Naive thymus-derived CD4-positive, alpha-beta T cell (primary cell): ENCODE measurements at regions not wholly inside any gene's neighbourhood (a gene's known extent, or its start where the extent isn't known, plus 50 kb on each side); places are given as distances from the start of the nearest gene placed in this dataset.
"Not testable (repeated sequence)": the region's sequence is repeated elsewhere in the genome, so short reads cannot be mapped to it uniquely, and the experiment has no call there.

Experiments
- ATAC-seq: fragments of 150-1000 bp; cut with Tn5 transposase; 2 replicates; pipeline ENCODE4 v1.10.0; 2021; ENCODE audit warnings: mild to moderate bottlenecking, moderate library complexity
- CTCF ChIA-PET: fragments of 350-600 bp; sonication (Branson Sonifier 250); formaldehyde crosslinking; loops from one replicate; lab custom pipeline; 2021; ENCODE audit warnings: antibody characterized with exemption; lab: Charles Lee
- POLR2A ChIA-PET: fragments of 350-600 bp; sonication (Branson Sonifier 250); formaldehyde crosslinking; loops from one replicate; lab custom pipeline; 2021; ENCODE audit warnings: antibody characterized with exemption, inconsistent platforms; lab: Charles Lee
- DNase-seq, 9 donors: peaks; one replicate each; pipeline versions ENCODE4 v3.0.0 to v3.0.0-alpha.2; 2020 to 2022; ENCODE audit warnings: mixed read lengths in 1 of 9
- H3K27ac ChIP-seq: one replicate; pipeline ENCODE4 v1.7.0; 2013; ENCODE audit warnings: mild to moderate bottlenecking, low read depth, low read length, moderate library complexity
- H3K27me3 ChIP-seq, 2 donors: one replicate each; pipeline ENCODE4 v1.7.0; 2013; ENCODE audit warnings: low read length in 2 of 2, mild to moderate bottlenecking in 2 of 2, moderate library complexity in 2 of 2; ENCODE audit not compliant: control insufficient read depth in 2 of 2, insufficient read depth in 2 of 2
- H3K36me3 ChIP-seq, 3 experiments: 1 replicate in 2 of 3; 2 replicates in 1 of 3; pipeline ENCODE4 v1.7.0; 2013; ENCODE audit warnings: low read length in 3 of 3, mild to moderate bottlenecking in 3 of 3, moderate library complexity in 1 of 3; ENCODE audit not compliant: insufficient read depth in 3 of 3, control insufficient read depth in 2 of 3
- H3K4me1 ChIP-seq, 2 donors: one replicate each; pipeline ENCODE4 v1.7.0; 2013; ENCODE audit warnings: low read length in 2 of 2, mild to moderate bottlenecking in 2 of 2, moderate library complexity in 1 of 2; ENCODE audit not compliant: control insufficient read depth in 2 of 2, insufficient read depth in 2 of 2
- H3K4me3 ChIP-seq: 2 replicates; pipeline ENCODE4 v1.7.0; 2013; ENCODE audit warnings: mild to moderate bottlenecking, low read length
- H3K9me3 ChIP-seq, 3 experiments: 1 replicate in 2 of 3; 2 replicates in 1 of 3; pipeline ENCODE4 v1.7.0; 2013; ENCODE audit warnings: low read length in 3 of 3; ENCODE audit not compliant: control insufficient read depth in 2 of 3
- H3K27ac Mint-ChIP-seq, 9 donors: one replicate each; pipeline ENCODE4 v1.8.0; 2020 to 2022; ENCODE audit warnings: mixed read lengths in 9 of 9, mild to moderate bottlenecking in 8 of 9, moderate library complexity in 5 of 9, inconsistent platforms in 2 of 9
- H3K27me3 Mint-ChIP-seq, 5 donors: one replicate each; pipeline ENCODE4 v1.8.0; 2021 to 2022; ENCODE audit warnings: mixed read lengths in 5 of 5, mild to moderate bottlenecking in 1 of 5
- H3K36me3 Mint-ChIP-seq, 5 donors: one replicate each; pipeline ENCODE4 v1.8.0; 2020 to 2022; ENCODE audit warnings: mixed read lengths in 5 of 5, mild to moderate bottlenecking in 3 of 5, inconsistent platforms in 1 of 5
- H3K4me1 Mint-ChIP-seq, 7 donors: one replicate each; pipeline ENCODE4 v1.8.0; 2020 to 2022; ENCODE audit warnings: mixed read lengths in 7 of 7, mild to moderate bottlenecking in 3 of 7, inconsistent platforms in 1 of 7
- H3K4me3 Mint-ChIP-seq, 10 donors: one replicate each; pipeline ENCODE4 v1.8.0; 2020 to 2022; ENCODE audit warnings: mild to moderate bottlenecking in 10 of 10, mixed read lengths in 10 of 10, moderate library complexity in 6 of 10, inconsistent platforms in 2 of 10
- H3K9me3 Mint-ChIP-seq, 11 donors: one replicate each; pipeline ENCODE4 v1.8.0; 2020 to 2022; ENCODE audit warnings: mixed read lengths in 11 of 11, mild to moderate bottlenecking in 4 of 11, inconsistent platforms in 1 of 11, moderate library complexity in 1 of 11
- intact Hi-C, 2 donors: fragments of 100-400 bp; cut with micrococcal nuclease; formaldehyde crosslinking; loops; one replicate each; pipeline ENCODE4 v1.15.1; 2023

- H3K4me3 ChIP-seq, result no peak overlapping the region
- no peaks in the 10 kb centered on the region for H3K4me1 ChIP-seq
- ATAC-seq (no peak), DNase-seq (no peak)
- no peaks in the 10 kb centered on the region for H3K9me3 ChIP-seq
- ChIA-PET POLR2A (no interaction called here), CTCF (interaction anchor here (0.6 kb wide), 1 partner anchor 34 kb away, joined by 3 read pairs; no protein-coding TSS in a partner anchor)
- no peak overlapping the region for H3K4me3 Mint-ChIP-seq
- H3K27me3 ChIP-seq, result no peaks in the 10 kb centered on the region
- peaks cover 0 to 2% (median 0%) of the 10 kb centered on the region in 7 donors for H3K4me1 Mint-ChIP-seq
- no peaks in the 10 kb centered on the region for H3K36me3 Mint-ChIP-seq
- H3K9me3 Mint-ChIP-seq, result peaks cover 0 to 3% (median 0%) of the 10 kb centered on the region in 11 donors
- intact Hi-C loops, result no loop called here
- H3K27ac Mint-ChIP-seq, result no peak overlapping the region
- H3K27ac ChIP-seq, result no peak overlapping the region
- H3K27me3 Mint-ChIP-seq, result peaks cover 0 to 9% (median 4%) of the 10 kb centered on the region in 5 donors
- no peaks in the 10 kb centered on the region for H3K36me3 ChIP-seq
Measured at GRCh38 chr18:11468617-11469016, 140.8 kb upstream of the SLC35G4 start.

- Histone ChIP-seq H3K4me1 (no peaks in the 10 kb centered on the region), H3K4me3 (no peak overlapping the region), H3K27ac (no peak overlapping the region), H3K9me3 (no peaks in the 10 kb centered on the region), H3K27me3 (no peaks in the 10 kb centered on the region), H3K36me3 (no peaks in the 10 kb centered on the region)
- POLR2A ChIA-PET, result no interaction called here
- CTCF ChIA-PET, result no interaction called here
- H3K36me3 Mint-ChIP-seq, result no peaks in the 10 kb centered on the region
- no peak overlapping the region for H3K27ac Mint-ChIP-seq
- DNase-seq (no peak), ATAC-seq (no peak)
- peaks cover 0 to 2% (median 0%) of the 10 kb centered on the region in 7 donors for H3K4me1 Mint-ChIP-seq
- no peak overlapping the region for H3K4me3 Mint-ChIP-seq
- H3K9me3 Mint-ChIP-seq, result peaks cover 0 to 3% (median 0%) of the 10 kb centered on the region in 11 donors
- H3K27me3 Mint-ChIP-seq, result peaks cover 0 to 9% (median 4%) of the 10 kb centered on the region in 5 donors
- intact Hi-C loops, result no loop called here
Measured at GRCh38 chr18:11468120-11468519, 141.3 kb upstream of the SLC35G4 start.

- H3K27me3 ChIP-seq, result no peaks in the 10 kb centered on the region
- ChIA-PET CTCF (no interaction called here), POLR2A (no interaction called here)
- intact Hi-C loops, result no loop called here
- ATAC-seq, result no peak
- no peak overlapping the region for H3K27ac ChIP-seq
- peaks cover 0 to 9% (median 4%) of the 10 kb centered on the region in 5 donors for H3K27me3 Mint-ChIP-seq
- peaks cover 0 to 2% (median 0%) of the 10 kb centered on the region in 7 donors for H3K4me1 Mint-ChIP-seq
- no peak overlapping the region for H3K27ac Mint-ChIP-seq
- H3K9me3 ChIP-seq, result no peaks in the 10 kb centered on the region
- H3K9me3 Mint-ChIP-seq, result peaks cover 0 to 3% (median 0%) of the 10 kb centered on the region in 11 donors
- no peak overlapping the region for H3K4me3 Mint-ChIP-seq
- H3K36me3 ChIP-seq, result no peaks in the 10 kb centered on the region
- no peaks in the 10 kb centered on the region for H3K4me1 ChIP-seq
- no peak overlapping the region for H3K4me3 ChIP-seq
- H3K36me3 Mint-ChIP-seq, result no peaks in the 10 kb centered on the region
- no peak for DNase-seq
Measured at GRCh38 chr18:11467611-11468010, 141.8 kb upstream of the SLC35G4 start.

GRCh38 chr18:11464129-11464528 lies 145.3 kb upstream of the SLC35G4 start:
- H3K27ac Mint-ChIP-seq, result no peak overlapping the region
- H3K27ac ChIP-seq, result no peak overlapping the region
- peaks cover 0 to 9% (median 4%) of the 10 kb centered on the region in 5 donors for H3K27me3 Mint-ChIP-seq
- ATAC-seq (no peak), DNase-seq (no peak)
- H3K9me3 Mint-ChIP-seq, result peaks cover 0 to 3% (median 0%) of the 10 kb centered on the region in 11 donors
- no peaks in the 10 kb centered on the region for H3K9me3 ChIP-seq
- CTCF ChIA-PET, result interaction anchor here (0.5 kb wide), 1 partner anchor 1758 kb away, joined by 3 read pairs; no protein-coding TSS in a partner anchor
- H3K4me3 ChIP-seq, result no peak overlapping the region
- no peaks in the 10 kb centered on the region for H3K4me1 Mint-ChIP-seq
- H3K27me3 ChIP-seq, result no peaks in the 10 kb centered on the region
- no peaks in the 10 kb centered on the region for H3K36me3 ChIP-seq
- POLR2A ChIA-PET, result no interaction called here
- H3K4me1 ChIP-seq, result no peaks in the 10 kb centered on the region
- H3K36me3 Mint-ChIP-seq, result no peaks in the 10 kb centered on the region
- no peak overlapping the region for H3K4me3 Mint-ChIP-seq
- intact Hi-C loops, result no loop called here

GRCh38 chr18:11458447-11458846 lies 150.9 kb upstream of the SLC35G4 start:
- DNase-seq, result no peak
- Mint-ChIP-seq H3K27ac (no peak overlapping the region), H3K36me3 (no peaks in the 10 kb centered on the region), H3K27me3 (peaks cover 0 to 4% (median 0%) of the 10 kb centered on the region in 5 donors), H3K4me3 (no peak overlapping the region), H3K9me3 (peaks cover 0 to 6% (median 0%) of the 10 kb centered on the region in 11 donors), H3K4me1 (no peaks in the 10 kb centered on the region)
- ChIA-PET POLR2A (no interaction called here), CTCF (no interaction called here)
- no peak overlapping the region for H3K27ac ChIP-seq
- intact Hi-C loops, result no loop called here
- no peak overlapping the region for H3K4me3 ChIP-seq
- no peaks in the 10 kb centered on the region for H3K36me3 ChIP-seq
- H3K27me3 ChIP-seq, result no peaks in the 10 kb centered on the region
- no peaks in the 10 kb centered on the region for H3K4me1 ChIP-seq
- ATAC-seq, result no peak
- no peaks in the 10 kb centered on the region for H3K9me3 ChIP-seq

GRCh38 chr18:11457853-11458252 lies 151.5 kb upstream of the SLC35G4 start:
- H3K4me3 Mint-ChIP-seq, ATAC-seq, H3K9me3 ChIP-seq, intact Hi-C loops, H3K4me1 Mint-ChIP-seq, H3K27me3 Mint-ChIP-seq, H3K9me3 Mint-ChIP-seq, CTCF ChIA-PET, H3K4me1 ChIP-seq, H3K36me3 Mint-ChIP-seq, H3K36me3 ChIP-seq, POLR2A ChIA-PET, H3K27me3 ChIP-seq, H3K27ac Mint-ChIP-seq, H3K4me3 ChIP-seq, H3K27ac ChIP-seq, DNase-seq: not testable (repeated sequence)

- ATAC-seq (no peak), DNase-seq (no peak)
- Mint-ChIP-seq H3K27me3 (peaks cover 0 to 7% (median 0%) of the 10 kb centered on the region in 5 donors), H3K4me3 (no peak overlapping the region), H3K27ac (no peak overlapping the region), H3K9me3 (peaks cover 0 to 11% (median 3%) of the 10 kb centered on the region in 11 donors), H3K36me3 (no peaks in the 10 kb centered on the region), H3K4me1 (no peaks in the 10 kb centered on the region)
- CTCF ChIA-PET, result no interaction called here
- no peaks in the 10 kb centered on the region for H3K36me3 ChIP-seq
- no peaks in the 10 kb centered on the region for H3K9me3 ChIP-seq
- intact Hi-C loops, result no loop called here
- H3K4me3 ChIP-seq, result no peak overlapping the region
- H3K27me3 ChIP-seq, result no peaks in the 10 kb centered on the region
- H3K27ac ChIP-seq, result no peak overlapping the region
- POLR2A ChIA-PET, result no interaction called here
- no peaks in the 10 kb centered on the region for H3K4me1 ChIP-seq
Measured at GRCh38 chr18:11454040-11454439, 155.4 kb upstream of the SLC35G4 start.
